ENCODE measurements at regions not wholly inside any gene's neighbourhood (a gene's known extent, or its start where the extent isn't known, plus 50 kb on each side); places are given as distances from the start of the nearest gene placed in this dataset.
A peak's percentile ranks its signal among the peaks of the same experiment; 100 is the strongest.

DNA sequence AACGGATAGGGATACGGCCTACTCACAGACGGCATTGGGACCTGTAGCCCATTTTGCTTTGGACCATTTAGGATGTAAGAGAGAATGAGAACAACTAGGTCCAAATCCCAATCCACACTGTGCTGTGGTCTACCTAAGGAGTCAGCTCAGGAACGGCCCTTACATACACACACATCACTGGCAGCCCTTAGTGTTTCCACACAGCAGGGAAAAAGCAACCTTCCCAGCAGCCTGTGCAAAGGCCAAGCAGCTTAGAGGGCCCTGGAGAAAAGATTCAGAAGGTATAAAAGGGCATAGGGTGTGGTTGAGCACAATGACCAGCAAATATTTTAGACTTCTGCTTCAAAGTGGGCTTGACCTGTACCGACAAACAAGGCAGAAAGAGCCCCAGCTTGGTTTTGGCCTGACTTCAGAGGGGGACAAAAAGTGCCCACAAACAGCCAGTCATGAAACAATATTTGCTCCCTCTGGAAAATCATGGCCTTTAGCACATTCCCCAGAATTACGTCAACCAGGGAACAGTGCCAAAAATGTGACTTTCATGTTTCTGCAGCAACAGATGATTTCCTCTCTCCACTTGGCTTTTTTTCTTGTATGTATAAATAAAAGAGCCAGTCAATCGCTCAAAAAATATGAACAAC lies 359.5 kb upstream of the FGF16 start (continued):
- no peak for TF ChIP-seq ZBTB7A (CRISPR knock-in tag; IDR thresholded peaks at IDR 0.05)
- TF ChIP-seq ZNF781 (CRISPR knock-in tag; IDR thresholded peaks at IDR 0.05; ENCODE audit: borderline replicate concordance, not compliant biosample characterization): no peak
- no peak for TF ChIP-seq SOX6 (IDR thresholded peaks at IDR 0.05)
- peak; percentile 78 for TF ChIP-seq SOX6 (CRISPR knock-in tag; IDR thresholded peaks at IDR 0.05)
- no peak for TF ChIP-seq ZNF552 (CRISPR knock-in tag; IDR thresholded peaks at IDR 0.05; ENCODE audit: borderline replicate concordance)
- TF ChIP-seq ZNF780A (CRISPR knock-in tag; IDR thresholded peaks at IDR 0.05): no peak
- TF ChIP-seq, protein P1, sequence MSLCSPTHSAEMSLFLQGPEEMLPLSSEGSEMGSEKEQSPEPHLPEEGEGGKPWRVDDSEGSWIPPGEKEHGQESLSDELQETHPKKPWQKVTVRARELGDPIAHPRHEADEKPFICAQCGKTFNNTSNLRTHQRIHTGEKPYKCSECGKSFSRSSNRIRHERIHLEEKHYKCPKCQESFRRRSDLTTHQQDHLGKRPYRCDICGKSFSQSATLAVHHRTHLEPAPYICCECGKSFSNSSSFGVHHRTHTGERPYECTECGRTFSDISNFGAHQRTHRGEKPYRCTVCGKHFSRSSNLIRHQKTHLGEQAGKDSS (CRISPR knock-in tag; IDR thresholded peaks at IDR 0.05; ENCODE audit: borderline replicate concordance, low read depth): no peak
- no peak for TF ChIP-seq ZNF496 (CRISPR knock-in tag; IDR thresholded peaks at IDR 0.05; ENCODE audit: insufficient replicate concordance)
- TF ChIP-seq KMT2A (CRISPR knock-in tag; IDR thresholded peaks at IDR 0.05): no peak
- TF ChIP-seq KLF15 (CRISPR knock-in tag; IDR thresholded peaks at IDR 0.05; ENCODE audit: borderline replicate concordance): no peak
- no peak for TF ChIP-seq ZNF766 (CRISPR knock-in tag; IDR thresholded peaks at IDR 0.05; ENCODE audit: borderline replicate concordance)
- no peak for TF ChIP-seq YEATS2 (CRISPR knock-in tag; IDR thresholded peaks at IDR 0.05; ENCODE audit: borderline replicate concordance)
- TF ChIP-seq ZNF530 (CRISPR knock-in tag; IDR thresholded peaks at IDR 0.05; ENCODE audit: low read depth): no peak
- no peak for TF ChIP-seq NCOA5 (CRISPR knock-in tag; IDR thresholded peaks at IDR 0.05)
- peak; percentile 21; the same call in 1 of the 2 replicates for TF ChIP-seq FOXA3 (CRISPR knock-in tag; IDR thresholded peaks at IDR 0.05)
- TF ChIP-seq, protein P2, sequence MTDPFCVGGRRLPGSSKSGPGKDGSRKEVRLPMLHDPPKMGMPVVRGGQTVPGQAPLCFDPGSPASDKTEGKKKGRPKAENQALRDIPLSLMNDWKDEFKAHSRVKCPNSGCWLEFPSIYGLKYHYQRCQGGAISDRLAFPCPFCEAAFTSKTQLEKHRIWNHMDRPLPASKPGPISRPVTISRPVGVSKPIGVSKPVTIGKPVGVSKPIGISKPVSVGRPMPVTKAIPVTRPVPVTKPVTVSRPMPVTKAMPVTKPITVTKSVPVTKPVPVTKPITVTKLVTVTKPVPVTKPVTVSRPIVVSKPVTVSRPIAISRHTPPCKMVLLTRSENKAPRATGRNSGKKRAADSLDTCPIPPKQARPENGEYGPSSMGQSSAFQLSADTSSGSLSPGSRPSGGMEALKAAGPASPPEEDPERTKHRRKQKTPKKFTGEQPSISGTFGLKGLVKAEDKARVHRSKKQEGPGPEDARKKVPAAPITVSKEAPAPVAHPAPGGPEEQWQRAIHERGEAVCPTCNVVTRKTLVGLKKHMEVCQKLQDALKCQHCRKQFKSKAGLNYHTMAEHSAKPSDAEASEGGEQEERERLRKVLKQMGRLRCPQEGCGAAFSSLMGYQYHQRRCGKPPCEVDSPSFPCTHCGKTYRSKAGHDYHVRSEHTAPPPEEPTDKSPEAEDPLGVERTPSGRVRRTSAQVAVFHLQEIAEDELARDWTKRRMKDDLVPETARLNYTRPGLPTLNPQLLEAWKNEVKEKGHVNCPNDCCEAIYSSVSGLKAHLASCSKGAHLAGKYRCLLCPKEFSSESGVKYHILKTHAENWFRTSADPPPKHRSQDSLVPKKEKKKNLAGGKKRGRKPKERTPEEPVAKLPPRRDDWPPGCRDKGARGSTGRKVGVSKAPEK (CRISPR knock-in tag; IDR thresholded peaks at IDR 0.05; ENCODE audit: borderline replicate concordance): no peak
- TF ChIP-seq ZNF772 (CRISPR knock-in tag; IDR thresholded peaks at IDR 0.05): no peak
- no peak for TF ChIP-seq SATB2 (CRISPR knock-in tag; IDR thresholded peaks at IDR 0.05)
- no peak for TF ChIP-seq MIER3 (CRISPR knock-in tag; IDR thresholded peaks at IDR 0.05; ENCODE audit: borderline replicate concordance)
- TF ChIP-seq FOXA1 (IDR thresholded peaks at IDR 0.05): no peak
- TF ChIP-seq FOXA1 (CRISPR knock-in tag; IDR thresholded peaks at IDR 0.05): peak; percentile 4; the same call in 1 of the 2 replicates
- no peak for TF ChIP-seq ZNF562 (CRISPR knock-in tag; IDR thresholded peaks at IDR 0.05; ENCODE audit: borderline replicate concordance)
- TF ChIP-seq RAD51 (IDR thresholded peaks at IDR 0.05; ENCODE audit: borderline replicate concordance): no peak
- no peak for TF ChIP-seq ETV6 (CRISPR knock-in tag; conservative IDR thresholded peaks at IDR 0.05)
- no peak for TF ChIP-seq KDM1A (CRISPR knock-in tag; IDR thresholded peaks at IDR 0.05)
- TF ChIP-seq SMAD1 (CRISPR knock-in tag; IDR thresholded peaks at IDR 0.05; ENCODE audit: borderline replicate concordance, low read depth): no peak
- no peak for TF ChIP-seq SIN3B (IDR thresholded peaks at IDR 0.05; ENCODE audit: low read length)
- TF ChIP-seq, protein P3, sequence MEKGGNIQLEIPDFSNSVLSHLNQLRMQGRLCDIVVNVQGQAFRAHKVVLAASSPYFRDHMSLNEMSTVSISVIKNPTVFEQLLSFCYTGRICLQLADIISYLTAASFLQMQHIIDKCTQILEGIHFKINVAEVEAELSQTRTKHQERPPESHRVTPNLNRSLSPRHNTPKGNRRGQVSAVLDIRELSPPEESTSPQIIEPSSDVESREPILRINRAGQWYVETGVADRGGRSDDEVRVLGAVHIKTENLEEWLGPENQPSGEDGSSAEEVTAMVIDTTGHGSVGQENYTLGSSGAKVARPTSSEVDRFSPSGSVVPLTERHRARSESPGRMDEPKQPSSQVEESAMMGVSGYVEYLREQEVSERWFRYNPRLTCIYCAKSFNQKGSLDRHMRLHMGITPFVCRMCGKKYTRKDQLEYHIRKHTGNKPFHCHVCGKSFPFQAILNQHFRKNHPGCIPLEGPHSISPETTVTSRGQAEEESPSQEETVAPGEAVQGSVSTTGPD (CRISPR knock-in tag; IDR thresholded peaks at IDR 0.05): no peak
- no peak for TF ChIP-seq ZNF703 (CRISPR knock-in tag; IDR thresholded peaks at IDR 0.05; ENCODE audit: borderline replicate concordance)
